ENCODE measurements at regions not wholly inside any gene's neighbourhood (a gene's known extent, or its start where the extent isn't known, plus 50 kb on each side); places are given as distances from the start of the nearest gene placed in this dataset.

DNA sequence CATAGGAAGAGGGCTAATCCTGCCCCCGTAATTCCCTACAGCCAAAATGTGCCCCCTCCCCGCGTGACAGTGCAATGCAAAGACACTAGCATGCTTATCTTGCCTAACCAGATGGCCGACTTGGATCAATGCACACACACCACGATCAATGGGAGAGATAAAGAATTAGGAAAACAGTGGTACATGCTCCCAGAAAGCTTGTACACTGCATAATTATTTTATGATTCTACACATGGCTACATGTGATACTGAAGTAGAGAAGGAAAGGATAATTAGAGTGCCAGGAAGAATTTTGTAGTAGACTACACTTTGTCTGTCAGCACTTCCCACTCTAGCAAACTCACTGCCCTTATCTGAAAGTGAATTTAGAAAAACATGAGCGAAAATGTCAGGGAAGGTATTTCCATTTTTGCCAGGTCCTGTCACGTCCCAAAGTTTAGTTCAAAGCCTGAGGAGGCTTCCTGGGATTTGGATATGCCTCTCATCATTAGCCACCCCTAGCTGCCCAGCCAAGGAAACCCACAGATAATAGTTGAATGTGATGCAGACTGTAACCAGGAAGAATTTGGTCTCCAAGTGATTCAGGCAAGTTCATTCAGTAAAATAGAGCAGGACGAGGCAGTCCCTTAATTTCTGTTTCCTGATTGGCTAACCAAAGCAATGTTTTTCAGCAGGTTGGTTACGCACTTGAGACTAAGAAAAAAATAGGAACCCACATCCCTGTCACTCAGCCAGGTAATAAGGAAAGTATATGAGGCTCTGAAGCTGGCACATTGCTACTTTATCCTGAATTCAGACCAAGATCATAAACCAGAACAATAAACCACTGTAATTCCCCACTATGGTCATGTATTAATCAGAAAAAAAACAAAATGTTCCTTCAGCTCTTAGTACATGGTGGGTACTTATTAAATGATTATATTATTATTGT, 199.6 kb upstream of the OTX2 start:
- CTCF ChIA-PET = no interaction called here

DNA sequence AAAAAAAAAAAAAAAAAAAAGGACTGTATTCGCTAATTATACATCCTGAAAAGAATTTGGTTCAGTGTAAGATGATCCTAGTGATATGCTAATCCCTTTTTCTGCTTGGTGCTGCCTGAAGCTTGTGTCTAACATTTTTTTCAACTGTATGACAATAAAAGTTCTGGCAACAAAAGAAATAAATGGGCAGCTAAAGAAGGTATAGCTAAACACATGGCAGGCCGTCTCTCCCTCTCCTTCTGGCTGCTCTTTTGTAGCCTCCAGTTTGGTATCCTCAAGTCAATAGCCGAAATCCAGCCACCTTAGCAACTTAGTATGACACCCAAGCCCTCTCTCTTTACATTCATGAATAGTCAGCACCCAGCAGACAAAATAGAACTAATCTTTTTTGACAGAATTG, 198.3 kb upstream of the OTX2 start:
- Histone ChIP-seq H3K27me3 (ENCODE audit: control insufficient read depth, insufficient read depth, low read length) (no peaks in the 10 kb centered on the region), H3K36me3 (ENCODE audit: control insufficient read depth, insufficient read depth, low read length) (no peaks in the 10 kb centered on the region), H3K4me3 (ENCODE audit: low read depth, low read length) (no peak overlapping the region)
- TF ChIP-seq, protein P1, sequence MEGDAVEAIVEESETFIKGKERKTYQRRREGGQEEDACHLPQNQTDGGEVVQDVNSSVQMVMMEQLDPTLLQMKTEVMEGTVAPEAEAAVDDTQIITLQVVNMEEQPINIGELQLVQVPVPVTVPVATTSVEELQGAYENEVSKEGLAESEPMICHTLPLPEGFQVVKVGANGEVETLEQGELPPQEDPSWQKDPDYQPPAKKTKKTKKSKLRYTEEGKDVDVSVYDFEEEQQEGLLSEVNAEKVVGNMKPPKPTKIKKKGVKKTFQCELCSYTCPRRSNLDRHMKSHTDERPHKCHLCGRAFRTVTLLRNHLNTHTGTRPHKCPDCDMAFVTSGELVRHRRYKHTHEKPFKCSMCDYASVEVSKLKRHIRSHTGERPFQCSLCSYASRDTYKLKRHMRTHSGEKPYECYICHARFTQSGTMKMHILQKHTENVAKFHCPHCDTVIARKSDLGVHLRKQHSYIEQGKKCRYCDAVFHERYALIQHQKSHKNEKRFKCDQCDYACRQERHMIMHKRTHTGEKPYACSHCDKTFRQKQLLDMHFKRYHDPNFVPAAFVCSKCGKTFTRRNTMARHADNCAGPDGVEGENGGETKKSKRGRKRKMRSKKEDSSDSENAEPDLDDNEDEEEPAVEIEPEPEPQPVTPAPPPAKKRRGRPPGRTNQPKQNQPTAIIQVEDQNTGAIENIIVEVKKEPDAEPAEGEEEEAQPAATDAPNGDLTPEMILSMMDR (IDR thresholded peaks at IDR 0.05; ENCODE audit: insufficient read depth, low read depth, low read length) = no peak
- ChIA-PET POLR2A (no interaction called here), CTCF (no interaction called here)
- DNase-seq (ENCODE audit: low read depth) = no peak

More for the DNA sequence above, 199.6 kb upstream of the OTX2 start:
- TF ChIP-seq, protein P1 (IDR thresholded peaks at IDR 0.05; ENCODE audit: insufficient read depth, low read depth, low read length) = no peak
- DNase-seq (ENCODE audit: low read depth) = no peak
- no peaks in the 10 kb centered on the region for H3K27me3 ChIP-seq (ENCODE audit: control insufficient read depth, insufficient read depth, low read length)
- no peak overlapping the region for H3K4me3 ChIP-seq (ENCODE audit: low read depth, low read length)
- no peaks in the 10 kb centered on the region for H3K36me3 ChIP-seq (ENCODE audit: control insufficient read depth, insufficient read depth, low read length)
- POLR2A ChIA-PET = no interaction called here

DNA sequence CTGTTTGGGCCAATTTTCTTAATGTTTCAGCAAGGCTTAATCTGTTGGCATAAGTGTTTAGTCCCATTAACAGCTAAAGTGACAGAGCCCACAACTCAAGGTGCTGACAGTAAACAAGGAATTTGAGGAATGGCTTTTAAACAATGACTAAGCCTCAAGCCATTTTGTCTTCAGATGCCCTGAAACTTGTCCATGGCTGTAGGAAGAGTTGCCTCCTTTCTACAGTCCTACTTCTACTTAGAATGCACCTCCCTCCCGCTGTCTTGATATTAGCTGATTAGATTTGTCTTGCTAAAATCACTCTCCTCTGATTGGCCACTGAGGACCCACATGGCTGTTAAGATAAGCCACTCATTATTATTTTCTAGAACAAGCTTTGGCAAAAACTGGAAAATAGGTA, 188.4 kb upstream of the OTX2 start:
- Histone ChIP-seq H3K4me3 (ENCODE audit: low read depth, low read length) (no peak overlapping the region), H3K36me3 (ENCODE audit: control insufficient read depth, insufficient read depth, low read length) (no peaks in the 10 kb centered on the region), H3K27me3 (ENCODE audit: control insufficient read depth, insufficient read depth, low read length) (no peaks in the 10 kb centered on the region)
- TF ChIP-seq, protein P1 (IDR thresholded peaks at IDR 0.05; ENCODE audit: insufficient read depth, low read depth, low read length) = no peak
- ChIA-PET CTCF (no interaction called here), POLR2A (no interaction called here)
- DNase-seq (ENCODE audit: low read depth) = no peak

DNA sequence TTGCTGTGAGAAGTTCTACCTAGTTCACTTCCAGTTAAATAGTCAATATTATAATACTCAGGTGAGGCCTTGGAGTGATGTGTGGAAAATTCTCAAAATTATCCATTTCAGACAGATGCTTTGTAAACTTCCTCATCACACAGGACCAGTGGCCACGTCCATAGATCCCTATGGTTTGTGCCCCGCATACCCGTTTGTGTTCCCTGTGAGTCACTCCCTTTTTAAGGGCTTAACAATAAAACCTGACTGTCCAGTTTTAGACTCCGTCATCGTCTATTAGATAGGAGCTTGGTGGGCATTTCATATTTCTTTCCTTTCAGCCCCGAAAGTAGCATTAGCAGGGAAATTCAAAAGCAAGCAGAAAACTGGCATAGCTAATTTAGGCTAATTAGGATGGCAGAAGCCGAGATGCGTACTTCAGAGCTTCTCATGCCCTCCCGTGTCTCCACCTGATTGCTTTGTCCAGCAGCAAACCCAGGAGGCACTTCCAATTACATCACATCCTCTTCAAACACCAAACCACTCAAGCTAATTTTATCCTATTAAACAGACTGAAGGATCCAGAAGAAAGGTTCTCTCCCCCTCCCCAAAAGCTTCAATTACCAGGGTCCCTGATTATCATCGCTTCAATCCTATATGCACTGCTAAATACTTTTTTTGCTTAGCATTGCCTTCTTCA, 186.6 kb upstream of the OTX2 start:
- ChIA-PET POLR2A (no interaction called here), CTCF (no interaction called here)

GRCh38 chr14:56995010-56995409, 184.7 kb upstream of the OTX2 start:
- TF ChIP-seq, protein P1 (IDR thresholded peaks at IDR 0.05; ENCODE audit: insufficient read depth, low read depth, low read length) = no peak
- DNase-seq (ENCODE audit: low read depth) = no peak
- POLR2A ChIA-PET = no interaction called here
- Histone ChIP-seq H3K4me3 (ENCODE audit: low read depth, low read length) (no peak overlapping the region), H3K36me3 (ENCODE audit: control insufficient read depth, insufficient read depth, low read length) (no peaks in the 10 kb centered on the region), H3K27me3 (ENCODE audit: control insufficient read depth, insufficient read depth, low read length) (no peaks in the 10 kb centered on the region)
- CTCF ChIA-PET = no interaction called here

More for the DNA sequence above, 186.6 kb upstream of the OTX2 start:
- no peaks in the 10 kb centered on the region for H3K27me3 ChIP-seq (ENCODE audit: control insufficient read depth, insufficient read depth, low read length)
- no peaks in the 10 kb centered on the region for H3K36me3 ChIP-seq (ENCODE audit: control insufficient read depth, insufficient read depth, low read length)
- TF ChIP-seq, protein P1 (IDR thresholded peaks at IDR 0.05; ENCODE audit: insufficient read depth, low read depth, low read length) = no peak
- DNase-seq (ENCODE audit: low read depth) = no peak
- no peak overlapping the region for H3K4me3 ChIP-seq (ENCODE audit: low read depth, low read length)

Measured in BJ (cell line).